Naive thymus-derived CD4-positive, alpha-beta T cell (primary cell): ENCODE measurements at regions not wholly inside any gene's neighbourhood (a gene's known extent, or its start where the extent isn't known, plus 50 kb on each side); places are given as distances from the start of the nearest gene placed in this dataset.

Experiments used
- ATAC-seq: fragments of 150-1000 bp; cut with Tn5 transposase; 2 replicates; pipeline ENCODE4 v1.10.0; 2021; ENCODE audit warnings: mild to moderate bottlenecking, moderate library complexity
- CTCF ChIA-PET: fragments of 350-600 bp; sonication (Branson Sonifier 250); formaldehyde crosslinking; loops from one replicate; lab custom pipeline; 2021; ENCODE audit warnings: antibody characterized with exemption; lab: Charles Lee
- POLR2A ChIA-PET: fragments of 350-600 bp; sonication (Branson Sonifier 250); formaldehyde crosslinking; loops from one replicate; lab custom pipeline; 2021; ENCODE audit warnings: antibody characterized with exemption, inconsistent platforms; lab: Charles Lee
- DNase-seq, 9 donors: peaks; one replicate each; pipeline versions ENCODE4 v3.0.0 to v3.0.0-alpha.2; 2020 to 2022; ENCODE audit warnings: mixed read lengths in 1 of 9
- H3K27ac ChIP-seq: one replicate; pipeline ENCODE4 v1.7.0; 2013; ENCODE audit warnings: mild to moderate bottlenecking, low read depth, low read length, moderate library complexity
- H3K27me3 ChIP-seq, 2 donors: one replicate each; pipeline ENCODE4 v1.7.0; 2013; ENCODE audit warnings: low read length in 2 of 2, mild to moderate bottlenecking in 2 of 2, moderate library complexity in 2 of 2; ENCODE audit not compliant: control insufficient read depth in 2 of 2, insufficient read depth in 2 of 2
- H3K36me3 ChIP-seq, 3 experiments: 1 replicate in 2 of 3; 2 replicates in 1 of 3; pipeline ENCODE4 v1.7.0; 2013; ENCODE audit warnings: low read length in 3 of 3, mild to moderate bottlenecking in 3 of 3, moderate library complexity in 1 of 3; ENCODE audit not compliant: insufficient read depth in 3 of 3, control insufficient read depth in 2 of 3
- H3K4me1 ChIP-seq, 2 donors: one replicate each; pipeline ENCODE4 v1.7.0; 2013; ENCODE audit warnings: low read length in 2 of 2, mild to moderate bottlenecking in 2 of 2, moderate library complexity in 1 of 2; ENCODE audit not compliant: control insufficient read depth in 2 of 2, insufficient read depth in 2 of 2
- H3K4me3 ChIP-seq: 2 replicates; pipeline ENCODE4 v1.7.0; 2013; ENCODE audit warnings: mild to moderate bottlenecking, low read length
- H3K9me3 ChIP-seq, 3 experiments: 1 replicate in 2 of 3; 2 replicates in 1 of 3; pipeline ENCODE4 v1.7.0; 2013; ENCODE audit warnings: low read length in 3 of 3; ENCODE audit not compliant: control insufficient read depth in 2 of 3
- H3K27ac Mint-ChIP-seq, 9 donors: one replicate each; pipeline ENCODE4 v1.8.0; 2020 to 2022; ENCODE audit warnings: mixed read lengths in 9 of 9, mild to moderate bottlenecking in 8 of 9, moderate library complexity in 5 of 9, inconsistent platforms in 2 of 9
- H3K27me3 Mint-ChIP-seq, 5 donors: one replicate each; pipeline ENCODE4 v1.8.0; 2021 to 2022; ENCODE audit warnings: mixed read lengths in 5 of 5, mild to moderate bottlenecking in 1 of 5
- H3K36me3 Mint-ChIP-seq, 5 donors: one replicate each; pipeline ENCODE4 v1.8.0; 2020 to 2022; ENCODE audit warnings: mixed read lengths in 5 of 5, mild to moderate bottlenecking in 3 of 5, inconsistent platforms in 1 of 5
- H3K4me1 Mint-ChIP-seq, 7 donors: one replicate each; pipeline ENCODE4 v1.8.0; 2020 to 2022; ENCODE audit warnings: mixed read lengths in 7 of 7, mild to moderate bottlenecking in 3 of 7, inconsistent platforms in 1 of 7
- H3K4me3 Mint-ChIP-seq, 10 donors: one replicate each; pipeline ENCODE4 v1.8.0; 2020 to 2022; ENCODE audit warnings: mild to moderate bottlenecking in 10 of 10, mixed read lengths in 10 of 10, moderate library complexity in 6 of 10, inconsistent platforms in 2 of 10
- H3K9me3 Mint-ChIP-seq, 11 donors: one replicate each; pipeline ENCODE4 v1.8.0; 2020 to 2022; ENCODE audit warnings: mixed read lengths in 11 of 11, mild to moderate bottlenecking in 4 of 11, inconsistent platforms in 1 of 11, moderate library complexity in 1 of 11
- intact Hi-C, 2 donors: fragments of 100-400 bp; cut with micrococcal nuclease; formaldehyde crosslinking; loops; one replicate each; pipeline ENCODE4 v1.15.1; 2023

DNA sequence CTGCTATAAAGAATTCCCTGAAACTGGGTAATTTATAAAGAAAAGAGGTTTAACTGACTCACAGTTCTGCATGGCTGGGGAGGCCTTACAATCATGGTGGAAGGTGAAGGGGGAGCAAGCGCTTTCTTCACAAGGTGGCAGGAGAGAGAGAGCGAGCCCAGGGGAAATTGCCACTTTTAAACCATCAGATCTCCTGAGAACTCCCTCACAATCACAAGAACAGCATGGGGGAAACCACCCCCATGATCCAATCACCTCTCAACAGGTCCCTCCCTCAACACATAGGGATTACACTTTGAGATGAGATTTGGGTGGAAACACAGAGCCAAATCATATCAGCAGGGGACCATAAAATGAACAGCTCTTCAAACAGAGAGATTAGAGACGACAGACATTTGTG is 198.6 kb downstream of the MAGEB5 start:
- Histone ChIP-seq H3K4me1 (no peaks in the 10 kb centered on the region), H3K36me3 (no peaks in the 10 kb centered on the region), H3K27ac (no peak overlapping the region), H3K4me3 (no peak overlapping the region), H3K27me3 (no peaks in the 10 kb centered on the region), H3K9me3 (no peaks in the 10 kb centered on the region)
- no peak overlapping the region for H3K4me3 Mint-ChIP-seq
- H3K9me3 Mint-ChIP-seq = peaks cover 0 to 20% (median 3%) of the 10 kb centered on the region in 11 donors
- H3K27me3 Mint-ChIP-seq = no peaks in the 10 kb centered on the region
- no peak overlapping the region for H3K27ac Mint-ChIP-seq
- ATAC-seq = no peak
- no peaks in the 10 kb centered on the region for H3K4me1 Mint-ChIP-seq
- POLR2A ChIA-PET = no interaction called here
- no peak for DNase-seq
- no peaks in the 10 kb centered on the region for H3K36me3 Mint-ChIP-seq
- CTCF ChIA-PET = no interaction called here
- intact Hi-C loops = no loop called here

DNA sequence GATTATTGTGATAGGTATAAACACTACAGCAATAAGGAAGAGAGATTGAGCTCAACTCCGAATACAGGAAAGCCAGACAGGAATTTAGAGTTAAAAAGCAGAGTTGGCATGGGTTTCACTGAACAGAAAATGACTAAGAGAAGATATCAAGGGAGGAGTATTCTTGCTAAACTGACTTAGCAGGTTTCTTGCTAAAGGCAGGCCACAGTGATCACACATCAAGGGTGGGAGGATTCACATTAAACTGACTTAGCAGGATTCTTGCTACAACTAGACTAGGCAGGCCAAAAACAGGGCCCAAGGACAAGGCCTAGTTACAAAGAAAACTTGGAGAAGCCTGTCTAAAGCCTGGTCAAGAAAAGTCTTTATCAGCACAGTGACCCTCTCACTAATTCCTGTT is 195.1 kb downstream of the MAGEB5 start:
- Histone ChIP-seq H3K4me1 (no peaks in the 10 kb centered on the region), H3K27ac (no peak overlapping the region), H3K27me3 (no peaks in the 10 kb centered on the region), H3K4me3 (no peak overlapping the region), H3K9me3 (no peaks in the 10 kb centered on the region), H3K36me3 (no peaks in the 10 kb centered on the region)
- ChIA-PET CTCF (no interaction called here), POLR2A (no interaction called here)
- DNase-seq = no peak
- H3K9me3 Mint-ChIP-seq = peaks cover 0 to 9% (median 1%) of the 10 kb centered on the region in 11 donors
- H3K4me1 Mint-ChIP-seq = no peaks in the 10 kb centered on the region
- H3K36me3 Mint-ChIP-seq = no peaks in the 10 kb centered on the region
- no peak overlapping the region for H3K4me3 Mint-ChIP-seq
- ATAC-seq = no peak
- H3K27ac Mint-ChIP-seq = no peak overlapping the region
- intact Hi-C loops = no loop called here
- H3K27me3 Mint-ChIP-seq = no peaks in the 10 kb centered on the region

DNA sequence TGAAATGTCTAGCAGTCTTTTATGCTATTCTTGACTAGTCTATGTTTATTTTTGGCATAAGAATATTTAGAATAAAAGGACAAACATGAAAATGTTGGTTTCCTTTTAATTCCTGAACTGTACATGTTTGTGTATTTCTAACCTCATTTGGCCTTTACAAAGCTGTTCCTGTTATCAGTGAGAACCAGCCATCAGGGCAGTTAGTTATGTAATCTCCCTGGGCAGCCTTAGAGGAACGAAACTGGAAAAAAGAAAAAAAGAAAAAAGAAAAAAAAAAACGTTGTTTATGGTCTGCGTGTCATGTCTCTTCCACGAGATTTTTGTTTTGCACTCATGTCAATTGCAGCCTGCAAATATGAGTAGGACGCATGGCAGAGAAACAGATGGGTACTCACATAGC is 193.7 kb downstream of the MAGEB5 start:
- ChIA-PET CTCF (no interaction called here), POLR2A (no interaction called here)
- no peaks in the 10 kb centered on the region for H3K4me1 ChIP-seq
- Mint-ChIP-seq H3K4me3 (no peak overlapping the region), H3K36me3 (no peaks in the 10 kb centered on the region), H3K9me3 (peaks cover 0 to 13% (median 0%) of the 10 kb centered on the region in 11 donors), H3K4me1 (no peaks in the 10 kb centered on the region), H3K27ac (no peak overlapping the region), H3K27me3 (no peaks in the 10 kb centered on the region)
- ATAC-seq (no peak), DNase-seq (no peak)
- H3K36me3 ChIP-seq = no peaks in the 10 kb centered on the region
- intact Hi-C loops = no loop called here
- H3K27me3 ChIP-seq = no peaks in the 10 kb centered on the region
- H3K4me3 ChIP-seq = no peak overlapping the region
- H3K27ac ChIP-seq = no peak overlapping the region
- no peaks in the 10 kb centered on the region for H3K9me3 ChIP-seq

GRCh38 chrX:26387906-26388305 is 171.9 kb downstream of the MAGEB5 start:
- Histone ChIP-seq H3K27ac (no peak overlapping the region), H3K4me1 (no peaks in the 10 kb centered on the region), H3K4me3 (no peak overlapping the region), H3K36me3 (no peaks in the 10 kb centered on the region), H3K9me3 (no peaks in the 10 kb centered on the region), H3K27me3 (no peaks in the 10 kb centered on the region)
- H3K9me3 Mint-ChIP-seq = peaks cover 0 to 4% (median 0%) of the 10 kb centered on the region in 11 donors
- H3K36me3 Mint-ChIP-seq = no peaks in the 10 kb centered on the region
- no peaks in the 10 kb centered on the region for H3K27me3 Mint-ChIP-seq
- no peak overlapping the region for H3K27ac Mint-ChIP-seq
- POLR2A ChIA-PET = no interaction called here
- CTCF ChIA-PET = no interaction called here
- DNase-seq (no peak), ATAC-seq (no peak)
- H3K4me3 Mint-ChIP-seq = no peak overlapping the region
- H3K4me1 Mint-ChIP-seq = no peaks in the 10 kb centered on the region
- intact Hi-C loops = no loop called here

GRCh38 chrX:26376037-26376708 is 160.2 kb downstream of the MAGEB5 start:
- Histone ChIP-seq H3K9me3 (no peaks in the 10 kb centered on the region), H3K4me3 (no peak overlapping the region), H3K27me3 (no peaks in the 10 kb centered on the region), H3K4me1 (no peaks in the 10 kb centered on the region), H3K27ac (no peak overlapping the region), H3K36me3 (no peaks in the 10 kb centered on the region)
- Mint-ChIP-seq H3K36me3 (no peaks in the 10 kb centered on the region), H3K4me1 (no peaks in the 10 kb centered on the region), H3K9me3 (peaks cover 0 to 10% (median 0%) of the 10 kb centered on the region in 11 donors), H3K27me3 (no peaks in the 10 kb centered on the region), H3K4me3 (no peak overlapping the region), H3K27ac (no peak overlapping the region)
- DNase-seq (no peak), ATAC-seq (no peak)
- ChIA-PET POLR2A (no interaction called here), CTCF (no interaction called here)
- intact Hi-C loops = no loop called here

DNA sequence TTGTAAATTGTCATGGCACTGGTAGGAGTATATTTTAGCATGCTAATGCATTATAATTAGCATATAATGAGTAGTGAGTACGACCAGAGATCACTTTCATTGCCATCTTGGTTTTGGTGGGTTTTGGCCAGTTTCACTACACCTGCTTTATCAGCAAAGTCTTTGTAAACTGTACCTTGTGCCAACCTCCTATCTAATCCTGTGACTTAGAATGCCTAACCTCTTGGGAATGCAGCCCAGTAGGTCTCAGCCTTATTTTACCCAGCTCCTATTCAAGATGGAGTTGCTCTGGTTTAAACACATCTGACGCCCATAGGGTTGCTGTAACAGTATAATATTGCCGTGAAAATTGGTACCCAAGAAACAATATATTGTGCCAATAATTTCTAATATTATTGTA is 159.4 kb downstream of the MAGEB5 start:
- POLR2A ChIA-PET = no interaction called here
- Histone ChIP-seq H3K27me3 (no peaks in the 10 kb centered on the region), H3K27ac (no peak overlapping the region), H3K4me1 (no peaks in the 10 kb centered on the region), H3K4me3 (no peak overlapping the region), H3K36me3 (no peaks in the 10 kb centered on the region), H3K9me3 (no peaks in the 10 kb centered on the region)
- Mint-ChIP-seq H3K9me3 (peaks cover 0 to 10% (median 2%) of the 10 kb centered on the region in 11 donors), H3K4me1 (no peaks in the 10 kb centered on the region), H3K27ac (no peak overlapping the region), H3K4me3 (no peak overlapping the region), H3K27me3 (no peaks in the 10 kb centered on the region), H3K36me3 (no peaks in the 10 kb centered on the region)
- DNase-seq (no peak), ATAC-seq (no peak)
- intact Hi-C loops = no loop called here
- CTCF ChIA-PET = no interaction called here

GRCh38 chrX:26373829-26374228 is 157.9 kb downstream of the MAGEB5 start:
- ChIA-PET CTCF (no interaction called here), POLR2A (no interaction called here)
- no peak overlapping the region for H3K27ac Mint-ChIP-seq
- no peaks in the 10 kb centered on the region for H3K4me1 ChIP-seq
- no peaks in the 10 kb centered on the region for H3K36me3 Mint-ChIP-seq
- DNase-seq (no peak), ATAC-seq (no peak)
- no peaks in the 10 kb centered on the region for H3K9me3 ChIP-seq
- H3K27me3 ChIP-seq = no peaks in the 10 kb centered on the region
- H3K4me1 Mint-ChIP-seq = no peaks in the 10 kb centered on the region
- H3K9me3 Mint-ChIP-seq = peaks cover 0 to 11% (median 2%) of the 10 kb centered on the region in 11 donors
- H3K27ac ChIP-seq = no peak overlapping the region
- no peak overlapping the region for H3K4me3 ChIP-seq
- H3K4me3 Mint-ChIP-seq = no peak overlapping the region
- intact Hi-C loops = no loop called here
- H3K27me3 Mint-ChIP-seq = no peaks in the 10 kb centered on the region
- H3K36me3 ChIP-seq = no peaks in the 10 kb centered on the region
